BJ (cell line): ENCODE measurements at regions not wholly inside any gene's neighbourhood (a gene's known extent, or its start where the extent isn't known, plus 50 kb on each side); places are given as distances from the start of the nearest gene placed in this dataset.

Experiments used
- CTCF ChIA-PET: fragments of 350-600 bp; formaldehyde crosslinking; extraction: SDS; loops from one replicate; lab custom pipeline; 2021; ENCODE audit warnings: antibody characterized with exemption, inconsistent platforms; lab: Yijun Ruan, JAX
- POLR2A ChIA-PET: fragments of 300-600 bp; sonication (Branson Sonifier 250); formaldehyde crosslinking; extraction: SDS; loops from one replicate; lab custom pipeline; 2021; ENCODE audit warnings: antibody characterized with exemption; lab: Charles Lee
- DNase-seq: peaks from one replicate; pipeline ENCODE4 v3.0.0-alpha.2; 2011; ENCODE audit warnings: low read depth
- H3K27me3 ChIP-seq: 2 replicates; pipeline ENCODE4 v1.6.0; 2011; ENCODE audit warnings: low read length; ENCODE audit not compliant: control insufficient read depth, insufficient read depth
- H3K36me3 ChIP-seq: 2 replicates; pipeline ENCODE4 v1.5.1; 2011; ENCODE audit warnings: low read length; ENCODE audit not compliant: control insufficient read depth, insufficient read depth
- H3K4me3 ChIP-seq: 2 replicates; pipeline ENCODE4 v1.5.1; 2011; ENCODE audit warnings: low read depth, mild to moderate bottlenecking, control low read depth, low read length
- TF ChIP-seq, protein P1 (sequence below): IDR thresholded peaks from 2 replicates; pipeline ENCODE4 v1.5.1; 2011; ENCODE audit warnings: low read depth, mild to moderate bottlenecking, control low read depth, inconsistent platforms, low read length, moderate library complexity; ENCODE audit not compliant: insufficient read depth

DNA sequence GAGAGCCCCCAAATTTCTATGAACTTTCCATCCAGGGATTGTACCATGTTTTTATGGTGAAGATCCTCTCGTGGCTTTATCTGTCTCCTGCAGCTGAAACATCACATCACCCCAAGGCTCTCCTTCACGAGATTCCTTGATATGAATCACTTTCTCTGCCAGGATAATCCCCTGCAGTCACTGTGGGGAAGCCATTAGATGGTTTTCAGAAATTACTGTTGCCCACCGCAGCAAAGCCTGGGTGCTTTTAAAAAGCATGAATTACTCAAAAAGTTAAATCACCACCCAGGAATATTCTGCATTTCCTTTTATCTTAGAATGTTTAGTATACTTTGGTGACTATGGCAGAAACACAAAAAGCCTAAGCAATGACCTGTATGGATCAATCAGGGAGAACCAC lies 428.4 kb upstream of the SLC14A2 start:
- TF ChIP-seq, protein P1, sequence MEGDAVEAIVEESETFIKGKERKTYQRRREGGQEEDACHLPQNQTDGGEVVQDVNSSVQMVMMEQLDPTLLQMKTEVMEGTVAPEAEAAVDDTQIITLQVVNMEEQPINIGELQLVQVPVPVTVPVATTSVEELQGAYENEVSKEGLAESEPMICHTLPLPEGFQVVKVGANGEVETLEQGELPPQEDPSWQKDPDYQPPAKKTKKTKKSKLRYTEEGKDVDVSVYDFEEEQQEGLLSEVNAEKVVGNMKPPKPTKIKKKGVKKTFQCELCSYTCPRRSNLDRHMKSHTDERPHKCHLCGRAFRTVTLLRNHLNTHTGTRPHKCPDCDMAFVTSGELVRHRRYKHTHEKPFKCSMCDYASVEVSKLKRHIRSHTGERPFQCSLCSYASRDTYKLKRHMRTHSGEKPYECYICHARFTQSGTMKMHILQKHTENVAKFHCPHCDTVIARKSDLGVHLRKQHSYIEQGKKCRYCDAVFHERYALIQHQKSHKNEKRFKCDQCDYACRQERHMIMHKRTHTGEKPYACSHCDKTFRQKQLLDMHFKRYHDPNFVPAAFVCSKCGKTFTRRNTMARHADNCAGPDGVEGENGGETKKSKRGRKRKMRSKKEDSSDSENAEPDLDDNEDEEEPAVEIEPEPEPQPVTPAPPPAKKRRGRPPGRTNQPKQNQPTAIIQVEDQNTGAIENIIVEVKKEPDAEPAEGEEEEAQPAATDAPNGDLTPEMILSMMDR = no peak
- CTCF ChIA-PET = interaction anchor here (0.8 to 1.0 kb wide), 2 partner anchors 9 to 10 kb away, joined by 3 read pairs; no protein-coding TSS in a partner anchor
- no peaks in the 10 kb centered on the region for H3K36me3 ChIP-seq
- no peak overlapping the region for H3K4me3 ChIP-seq
- POLR2A ChIA-PET = no interaction called here
- DNase-seq = no peak
- H3K27me3 ChIP-seq = no peaks in the 10 kb centered on the region

DNA sequence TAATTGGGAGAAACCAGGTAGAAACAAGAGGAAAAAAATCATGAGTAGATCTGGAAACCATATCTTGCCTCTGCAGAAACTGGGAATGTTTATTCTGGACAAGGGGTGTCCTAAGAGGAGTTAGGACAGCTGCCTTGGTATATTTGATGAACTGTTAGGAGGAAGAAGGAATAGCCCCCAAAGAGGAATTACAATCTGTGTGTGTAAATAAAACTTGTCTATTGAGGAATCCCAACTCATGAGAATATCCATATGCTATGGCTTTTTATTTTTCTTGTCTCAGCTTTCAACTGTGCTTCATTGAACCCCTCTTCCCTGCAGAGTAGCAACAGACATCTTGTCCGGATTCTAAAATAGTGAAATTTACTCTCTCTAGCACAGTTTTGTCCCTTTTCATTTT lies 423.5 kb upstream of the SLC14A2 start:
- TF ChIP-seq, protein P1 = no peak
- no peaks in the 10 kb centered on the region for H3K36me3 ChIP-seq
- ChIA-PET CTCF (no interaction called here), POLR2A (no interaction called here)
- no peak for DNase-seq
- H3K4me3 ChIP-seq = no peak overlapping the region
- H3K27me3 ChIP-seq = no peaks in the 10 kb centered on the region

DNA sequence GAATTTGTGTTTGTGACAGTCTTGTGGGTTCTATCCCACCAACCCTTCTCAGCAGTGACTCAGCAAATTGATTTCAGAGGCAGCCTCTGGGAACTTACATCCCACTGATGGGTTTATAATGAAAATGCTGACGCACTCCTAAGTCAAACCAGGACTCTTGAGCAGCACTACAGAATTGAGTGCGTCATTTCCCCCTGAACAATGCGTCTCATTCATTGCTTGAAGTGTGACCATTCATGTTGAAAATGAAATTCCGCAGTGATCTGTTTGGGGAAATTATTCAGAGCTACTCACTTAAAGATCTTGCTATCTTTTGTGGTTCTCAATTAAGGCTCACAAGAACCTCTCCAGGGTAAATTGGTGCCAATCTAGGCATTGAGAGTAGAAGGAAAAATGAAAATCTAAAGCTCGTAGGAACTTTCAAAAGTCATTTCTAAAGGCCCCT lies 417.7 kb upstream of the SLC14A2 start:
- Histone ChIP-seq H3K27me3 (no peaks in the 10 kb centered on the region), H3K36me3 (no peaks in the 10 kb centered on the region), H3K4me3 (no peak overlapping the region)
- ChIA-PET CTCF (interaction anchor here (0.6 to 1.1 kb wide), 3 partner anchors 11 to 23 kb away, joined by 3 read pairs; no protein-coding TSS in a partner anchor), POLR2A (no interaction called here)
- no peak for DNase-seq
- TF ChIP-seq, protein P1 = no peak

DNA sequence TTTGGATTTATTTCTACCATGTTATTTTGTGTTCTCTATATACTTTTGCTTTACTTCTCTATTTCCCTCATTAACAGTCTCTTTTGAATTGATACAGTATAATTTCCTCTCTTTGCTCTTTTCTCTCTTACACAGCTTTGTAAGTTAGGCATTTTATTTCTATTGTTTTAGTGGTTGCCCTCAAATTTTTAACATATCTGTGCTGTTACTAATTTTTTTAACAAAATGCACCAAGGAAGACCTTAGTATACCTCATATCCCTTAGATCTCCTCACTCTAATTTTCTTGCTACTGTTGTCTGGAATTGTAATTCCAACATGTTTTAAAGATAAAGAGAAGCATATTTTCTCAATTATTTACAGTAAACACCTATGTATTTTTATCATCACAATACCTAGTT lies 416.8 kb upstream of the SLC14A2 start:
- POLR2A ChIA-PET = no interaction called here
- H3K4me3 ChIP-seq = no peak overlapping the region
- DNase-seq = no peak
- H3K36me3 ChIP-seq = no peaks in the 10 kb centered on the region
- no peaks in the 10 kb centered on the region for H3K27me3 ChIP-seq
- TF ChIP-seq, protein P1 = no peak
- CTCF ChIA-PET = interaction anchor here (0.6 kb wide), 2 partner anchors 55 to 495 kb away, joined by 3 read pairs; no protein-coding TSS in a partner anchor

DNA sequence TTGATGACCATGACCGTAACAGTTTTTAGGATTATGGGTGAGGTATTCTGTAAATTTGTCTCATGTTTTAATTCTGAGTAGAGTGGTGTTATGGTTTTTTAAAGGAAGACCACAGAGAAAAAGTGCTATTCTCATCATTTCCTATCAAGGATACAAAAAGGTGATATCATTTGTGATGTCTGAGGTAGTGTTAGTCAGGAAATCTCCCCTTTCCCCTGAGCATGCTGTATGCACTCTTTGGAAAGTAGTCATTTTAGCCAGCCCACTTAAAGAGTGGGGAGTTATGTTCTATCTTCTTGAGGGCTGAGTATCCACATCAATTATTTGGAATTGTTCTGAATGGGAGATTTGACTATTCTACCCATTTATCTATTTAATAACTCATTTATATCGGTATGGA lies 414.2 kb upstream of the SLC14A2 start:
- Histone ChIP-seq H3K4me3 (no peak overlapping the region), H3K36me3 (no peaks in the 10 kb centered on the region), H3K27me3 (no peaks in the 10 kb centered on the region)
- no peak for DNase-seq
- TF ChIP-seq, protein P1 = no peak
- POLR2A ChIA-PET = no interaction called here
- CTCF ChIA-PET = no interaction called here
